Left lobe of liver (tissue), 2 donors: ENCODE measurements at regions not wholly inside any gene's neighbourhood (a gene's known extent, or its start where the extent isn't known, plus 50 kb on each side); places are given as distances from the start of the nearest gene placed in this dataset.
"Not testable (repeated sequence)": the region's sequence is repeated elsewhere in the genome, so short reads cannot be mapped to it uniquely, and the experiment has no call there.

ENCODE experiments used
- ATAC-seq: fragments of 200-7000 bp; cut with Tn5 transposase; one replicate; pipeline ENCODE4 v1.9.1; 2020; ENCODE audit warnings: mild to moderate bottlenecking, moderate library complexity
- DNase-seq: peaks from one replicate; pipeline ENCODE4 v3.0.0-alpha.2; 2020; ENCODE audit warnings: low spot score
- donor health status: DM: no; HTN: no; CAD: no; lungs with moderate emphysema.
- donor health status: DM: no; HTN: yes; CAD: no.

GRCh38 chr12:68387338-68387737 is 55.2 kb upstream of the MDM1 start:
- DNase-seq (no peak), ATAC-seq (no peak)

- DNase-seq = no peak
These were observed 57.1 kb upstream of the MDM1 start for GRCh38 chr12:68389305-68389704.

DNA sequence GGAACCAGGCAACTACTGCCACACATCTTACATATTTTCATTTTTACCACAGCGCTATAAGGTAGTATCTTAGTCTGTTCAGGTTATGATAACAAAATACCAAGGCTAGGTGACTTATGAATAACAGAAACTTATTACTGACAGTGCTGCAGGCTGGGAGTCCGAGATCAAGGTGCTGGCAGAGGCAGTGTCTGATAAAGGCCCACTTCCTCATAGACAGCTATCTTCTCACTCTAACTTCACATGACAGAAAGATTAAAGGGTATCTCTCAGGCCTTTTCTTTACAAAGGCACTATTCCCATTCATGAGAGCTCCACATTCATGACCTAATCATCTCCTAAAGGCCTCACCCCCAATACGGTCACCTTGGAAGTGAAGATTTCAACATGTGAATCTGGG is 59.8 kb upstream of the MDM1 start:
- no peak for DNase-seq
- no peak for ATAC-seq

More at GRCh38 chr12:68389305-68389704, 57.1 kb upstream of the MDM1 start:
- ATAC-seq = no peak

- DNase-seq (no peak), ATAC-seq (no peak)
These were observed 60.2 kb upstream of the MDM1 start for GRCh38 chr12:68392376-68392775.

DNA sequence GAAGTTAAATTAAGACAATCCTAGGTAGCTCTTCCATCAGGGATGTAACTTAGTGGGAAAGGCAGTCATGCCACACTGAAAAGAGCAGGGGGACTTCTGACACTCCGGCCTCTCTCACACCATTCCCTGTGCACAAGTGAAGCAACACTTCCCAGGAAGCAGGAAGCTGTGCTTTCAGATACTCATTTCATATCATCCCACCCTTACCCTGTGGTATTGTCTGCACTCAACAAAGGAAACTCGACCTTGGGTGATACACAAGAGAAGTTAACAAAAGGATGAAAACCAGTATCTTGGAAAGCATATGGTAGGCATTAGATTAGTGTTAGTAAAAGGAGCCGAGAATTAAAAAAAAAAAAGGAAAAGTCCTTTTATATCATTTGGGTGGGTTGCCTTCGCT is 61.3 kb upstream of the MDM1 start:
- DNase-seq (no peak), ATAC-seq (peak; percentile 65)

- DNase-seq = no peak
- ATAC-seq = no peak
These were observed 65.5 kb upstream of the MDM1 start for GRCh38 chr12:68397566-68398158.

DNA sequence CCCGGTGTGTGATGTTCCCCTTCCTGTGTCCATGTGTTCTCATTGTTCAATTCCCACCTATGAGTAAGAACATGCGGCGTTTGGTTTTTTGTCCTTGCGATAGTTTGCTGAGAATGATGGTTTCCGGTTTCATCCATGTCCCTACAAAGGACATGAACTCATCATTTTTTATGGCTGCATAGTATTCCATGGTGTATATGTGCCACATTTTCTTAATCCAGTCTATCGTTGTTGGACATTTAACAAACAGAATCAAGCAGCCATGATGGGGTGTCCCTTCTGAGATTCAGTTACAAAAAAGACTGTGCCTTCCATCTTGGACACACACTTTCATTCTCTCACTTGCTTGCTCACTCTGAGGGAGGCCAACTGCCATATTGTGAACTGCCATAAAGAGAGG is 66.5 kb upstream of the MDM1 start:
- ATAC-seq = not testable (repeated sequence)

DNA sequence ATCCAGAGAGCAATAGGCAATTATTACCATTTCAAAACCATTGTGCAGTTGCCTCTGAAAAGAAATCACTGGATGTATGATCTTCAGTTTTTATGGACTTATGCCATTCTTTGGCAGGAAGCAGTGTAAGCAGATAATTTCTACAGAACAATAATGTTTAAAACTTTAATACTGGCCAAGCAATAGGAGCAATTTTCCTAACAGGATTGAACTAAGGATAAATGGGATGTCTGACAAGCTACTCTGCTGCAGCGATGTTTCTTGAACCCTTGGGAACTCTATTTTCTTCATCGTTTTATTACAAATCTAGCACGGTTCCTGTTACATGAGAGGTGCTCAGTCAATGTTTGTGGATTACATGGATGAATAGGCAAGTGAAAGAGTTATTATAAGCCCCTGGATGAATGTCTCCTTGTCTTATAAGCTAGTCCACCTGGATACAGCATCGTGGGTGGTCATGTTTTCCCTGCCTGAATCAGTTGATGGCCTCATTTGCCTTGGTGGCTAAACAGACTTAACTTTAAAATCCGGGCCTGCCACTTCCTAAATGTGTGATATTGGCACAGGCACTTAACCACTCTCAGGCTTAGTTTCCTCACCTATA is 68.2 kb upstream of the MDM1 start:
- no peak for ATAC-seq
- no peak for DNase-seq

More for the DNA sequence above, 66.5 kb upstream of the MDM1 start:
- not testable (repeated sequence) for DNase-seq

DNA sequence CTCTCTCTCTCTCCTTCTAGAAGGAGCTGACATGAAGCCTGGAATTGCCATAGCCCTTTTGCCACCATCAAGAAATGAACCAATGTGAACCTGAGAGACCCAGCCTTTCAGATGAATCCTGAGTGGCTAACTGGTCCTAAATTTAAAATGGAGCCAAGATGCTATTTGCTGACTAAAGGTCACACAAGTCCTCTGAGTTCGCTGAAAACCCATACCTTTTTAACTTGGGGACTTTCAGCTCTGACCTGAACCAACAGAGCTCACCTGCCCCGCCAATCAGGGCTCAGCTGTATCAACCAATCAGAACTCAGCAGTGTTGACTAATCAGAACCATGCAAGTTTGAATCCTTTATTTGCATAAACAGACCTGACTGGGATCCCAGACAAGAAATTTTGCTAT is 70.3 kb upstream of the MDM1 start:
- ATAC-seq (peak; percentile 37), DNase-seq (no peak)

DNA sequence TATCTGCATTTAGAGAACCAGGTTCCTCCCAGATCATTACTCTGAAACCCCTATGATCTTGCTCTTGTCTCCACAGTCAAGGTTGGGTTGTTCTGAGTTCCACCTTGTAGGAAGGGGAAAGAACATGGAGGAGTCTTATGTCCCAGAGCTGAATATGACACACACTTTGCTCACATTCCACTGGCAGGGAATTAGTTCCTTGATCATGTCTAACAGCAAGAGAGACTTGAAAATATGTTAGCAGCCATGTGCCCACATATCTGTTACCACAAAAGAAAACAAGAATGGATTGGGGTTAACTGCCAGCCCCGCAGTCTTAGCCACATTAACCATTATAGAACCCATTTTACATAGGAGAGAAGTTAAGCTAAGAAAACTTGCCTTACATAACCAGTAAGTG is 71.1 kb upstream of the MDM1 start:
- DNase-seq = no peak
- no peak for ATAC-seq

DNA sequence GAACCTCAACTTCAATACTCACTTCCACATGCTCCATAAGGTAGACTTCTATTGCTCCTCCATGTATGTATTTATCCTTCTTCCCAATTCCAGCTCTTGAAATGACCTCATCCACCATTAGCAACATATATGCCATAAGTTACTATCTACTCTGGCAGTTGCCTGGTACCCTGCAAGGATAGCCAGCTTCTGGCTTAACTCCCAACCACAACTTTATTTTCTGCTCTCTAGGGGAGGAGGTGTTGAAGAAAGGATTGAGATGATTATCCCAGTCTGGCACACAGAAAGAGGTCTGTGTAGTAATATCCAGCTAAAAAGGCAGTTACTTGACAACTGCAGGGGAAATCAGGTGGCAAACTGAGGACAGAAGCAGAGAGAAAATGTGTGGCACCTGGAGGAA is 71.5 kb upstream of the MDM1 start:
- no peak for DNase-seq
- no peak for ATAC-seq

GRCh38 chr12:68405343-68405781 is 73.2 kb upstream of the MDM1 start:
- ATAC-seq (peak; percentile 3), DNase-seq (no peak)

DNA sequence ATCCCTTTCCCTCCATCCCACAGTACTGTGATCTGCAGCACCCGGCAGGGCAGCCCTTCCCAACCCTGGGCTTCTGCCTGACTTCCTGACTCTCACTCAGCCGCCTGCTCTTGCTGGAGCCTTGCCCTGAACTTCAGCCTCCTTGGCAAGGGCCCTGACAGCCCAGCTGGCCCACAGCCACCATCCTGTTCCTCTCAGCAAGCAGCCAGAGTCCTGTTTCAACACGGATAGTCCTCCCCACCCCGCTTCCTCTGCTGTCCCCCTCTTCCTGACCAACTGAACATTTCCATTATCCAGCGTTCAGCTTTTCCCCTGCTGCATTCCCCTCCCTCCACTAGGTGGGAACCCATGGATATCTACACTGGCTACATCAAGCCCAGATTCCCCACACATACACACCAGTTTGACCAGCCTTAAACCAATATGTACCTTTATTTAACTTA is 74.0 kb upstream of the MDM1 start:
- DNase-seq (peak; percentile 99), ATAC-seq (peak; percentile 89)

DNA sequence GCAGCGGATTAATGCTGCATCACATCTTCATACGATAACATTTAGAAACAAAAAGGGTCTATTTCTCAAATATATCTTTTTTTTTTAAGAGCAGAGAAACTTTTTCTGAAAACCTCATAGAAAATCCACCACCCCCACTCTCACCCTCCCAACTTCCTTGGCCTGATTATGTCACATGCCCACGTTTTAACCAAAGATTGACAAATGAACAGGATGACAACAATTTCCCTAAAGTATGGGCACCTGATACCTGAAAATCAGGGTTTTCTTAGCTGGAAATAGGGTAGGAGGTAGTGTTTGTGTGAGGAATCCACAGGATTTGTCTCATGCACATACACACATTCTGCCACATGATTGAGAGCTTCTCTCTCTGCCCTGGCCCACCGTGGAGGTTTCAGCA is 74.7 kb upstream of the MDM1 start:
- no peak for ATAC-seq
- DNase-seq = no peak

- DNase-seq (peak; percentile 63), ATAC-seq (peak; percentile 64)
These were observed 78.0 kb upstream of the MDM1 start for GRCh38 chr12:68410018-68410660.

- DNase-seq (no peak), ATAC-seq (no peak)
These were observed 79.2 kb upstream of the MDM1 start for GRCh38 chr12:68411371-68411770.

DNA sequence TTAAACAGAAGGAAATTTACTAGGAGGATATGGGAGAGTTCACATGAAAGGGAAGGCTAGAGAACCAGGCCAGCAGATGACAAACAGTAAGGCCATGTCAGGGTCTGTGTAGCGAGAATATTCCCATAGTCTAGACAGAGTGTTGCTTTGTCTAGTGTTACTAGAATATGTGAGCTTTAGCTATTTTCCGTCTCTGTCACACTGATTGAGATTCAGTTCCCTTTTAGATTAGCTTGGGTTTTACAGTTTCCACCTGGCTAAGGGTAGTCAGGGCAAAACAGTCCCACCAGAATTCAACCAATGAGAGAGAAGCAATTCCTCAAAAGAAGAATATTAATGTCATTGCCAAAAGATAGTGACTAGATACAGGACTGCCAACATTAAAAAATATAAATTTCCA is 82.8 kb upstream of the MDM1 start:
- ATAC-seq (no peak), DNase-seq (no peak)

DNA sequence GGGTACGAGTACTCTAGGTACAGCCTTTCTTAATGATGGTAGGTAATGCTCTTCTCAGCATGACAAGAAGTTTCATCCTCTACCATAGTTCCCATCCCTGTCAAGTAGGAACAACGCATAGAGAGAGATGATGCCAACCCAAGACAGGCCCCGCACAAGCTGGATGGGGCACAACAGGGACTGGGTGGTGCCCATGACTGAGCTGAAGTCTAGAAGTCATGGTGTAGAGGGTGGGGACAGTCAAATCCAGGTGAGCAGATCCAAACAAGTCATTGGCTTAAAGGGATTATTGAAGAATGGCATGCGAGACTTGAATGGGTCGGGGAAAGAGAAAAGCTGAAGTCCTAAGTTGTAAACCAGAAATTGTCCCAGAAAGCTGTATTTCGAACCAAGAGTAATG is 84.2 kb upstream of the MDM1 start:
- DNase-seq (no peak), ATAC-seq (no peak)

GRCh38 chr12:68416826-68417225 is 84.7 kb upstream of the MDM1 start:
- DNase-seq (no peak), ATAC-seq (no peak)

- ATAC-seq (no peak), DNase-seq (no peak)
These were observed 85.9 kb upstream of the MDM1 start for GRCh38 chr12:68418137-68418460.

DNA sequence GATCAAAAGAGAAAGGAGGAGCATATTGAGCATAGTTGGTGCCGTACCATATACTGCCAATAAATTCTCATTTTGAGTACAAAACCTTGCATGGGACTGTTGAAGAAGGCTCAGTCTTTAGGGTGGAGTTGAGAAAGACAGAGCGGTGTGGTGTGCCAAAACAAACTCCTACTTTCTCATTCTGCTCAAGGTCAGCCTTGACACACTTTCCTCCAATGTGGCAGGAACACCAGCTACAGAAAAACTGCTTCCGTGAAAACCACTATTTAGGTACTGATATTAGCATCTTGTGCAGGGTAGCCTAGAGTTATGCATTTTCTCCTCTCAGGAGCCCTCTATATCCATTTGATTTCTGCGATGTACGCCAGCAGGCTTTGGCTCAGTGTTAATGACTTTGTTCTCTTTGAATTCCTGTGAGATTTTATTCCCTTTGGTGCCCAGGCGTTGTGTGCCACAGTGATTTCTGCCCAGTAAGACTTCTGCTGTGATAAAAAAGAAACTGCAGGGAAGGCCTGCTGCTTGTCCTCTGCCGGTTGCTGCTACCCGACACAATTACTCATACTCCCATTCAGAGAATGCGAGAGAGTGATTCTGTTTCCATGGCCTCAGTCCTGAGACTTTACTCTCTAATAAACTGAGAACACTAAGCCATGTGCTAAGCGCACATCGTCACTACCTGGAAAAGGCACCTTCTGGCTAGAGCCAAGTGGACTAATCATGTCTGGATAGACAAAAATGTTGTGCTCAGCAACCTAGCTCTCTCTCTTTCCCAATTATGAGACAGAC is 88.3 kb upstream of the MDM1 start:
- DNase-seq = no peak
- ATAC-seq = no peak

- DNase-seq (no peak), ATAC-seq (no peak)
These were observed 90.0 kb upstream of the MDM1 start for GRCh38 chr12:68422159-68422558.
